SK-N-MC (cell line): ENCODE measurements at regions not wholly inside any gene's neighbourhood (a gene's known extent, or its start where the extent isn't known, plus 50 kb on each side); places are given as distances from the start of the nearest gene placed in this dataset.

Experiments
- EZH2 ChIP-seq: fragments of 200-600 bp; sonication (generic); IDR thresholded peaks from one replicate; pipeline ENCODE4 v1.6.1; 2017; ENCODE audit warnings: antibody characterized with exemption
- FOXP2 ChIP-seq: optimal IDR thresholded peaks from 2 replicates; pipeline ENCODE3; 2011; ENCODE audit warnings: mild to moderate bottlenecking, moderate library complexity; ENCODE audit not compliant: insufficient read depth; ENCODE audit errors: extremely low read length, control extremely low read depth
- POLR2AphosphoS5 ChIP-seq: IDR thresholded peaks from 2 replicates; pipeline ENCODE4 v1.6.1; 2012; ENCODE audit warnings: mild to moderate bottlenecking, low read depth, low read length, borderline replicate concordance

DNA sequence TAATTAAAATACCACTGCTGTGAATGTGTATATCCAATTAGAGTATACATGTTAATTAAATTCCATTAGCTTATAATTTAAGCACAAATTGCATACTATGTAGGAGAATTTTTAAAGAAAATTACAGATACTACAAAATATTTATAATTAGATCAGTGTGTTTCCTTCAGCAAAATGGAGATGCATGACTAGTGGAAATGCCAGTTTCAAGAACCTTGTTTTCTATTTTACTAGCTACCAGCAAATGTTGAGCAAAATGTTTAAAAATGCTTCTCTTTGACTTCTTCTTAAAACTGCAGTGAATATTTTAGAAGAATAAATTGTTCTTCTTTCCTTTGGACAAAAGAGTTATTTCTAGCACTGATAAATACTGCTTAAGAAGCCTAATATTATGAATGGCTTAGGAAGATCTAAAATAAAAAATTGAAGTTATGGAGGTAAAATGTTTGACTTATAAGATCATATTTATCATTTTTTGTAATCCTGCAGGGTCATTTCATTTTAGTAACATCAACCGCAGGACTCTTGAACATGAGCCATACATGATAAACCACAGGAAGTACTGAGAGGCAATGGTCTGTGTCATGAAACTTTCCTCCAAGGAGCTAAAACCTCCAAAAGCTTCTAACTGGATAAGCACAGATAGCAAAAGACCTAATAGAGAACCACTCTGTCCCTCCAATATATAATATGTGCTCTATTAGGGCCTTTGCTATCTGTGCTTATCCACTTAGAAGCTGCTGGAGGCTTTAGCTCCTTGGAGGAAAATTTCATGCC is 1066.0 kb upstream of the CELF2 start:
- TF ChIP-seq POLR2AphosphoS5 (no peak), EZH2 (no peak), FOXP2 (no peak)
